HL-60 (cell line): ENCODE measurements at regions not wholly inside any gene's neighbourhood (a gene's known extent, or its start where the extent isn't known, plus 50 kb on each side); places are given as distances from the start of the nearest gene placed in this dataset.

Source experiments
- DNase-seq, 2 experiments: peaks; one replicate each; pipeline ENCODE4 v3.0.0-alpha.2; 2010 to 2020; ENCODE audit warnings: low read depth in 1 of 2, low spot score in 1 of 2
- H3K27ac ChIP-seq: fragments of 250-450 bp; sonication (Bioruptor Pico); replicated peaks from 2 replicates; pipeline ENCODE4 v1.5.1; 2020; ENCODE audit warnings: mild to moderate bottlenecking, moderate library complexity
- H3K27me3 ChIP-seq: fragments of 250-450 bp; sonication (Bioruptor Pico); 2 replicates; pipeline ENCODE4 v1.5.1; 2021; ENCODE audit warnings: mild to moderate bottlenecking, moderate library complexity; ENCODE audit not compliant: insufficient read depth, poor library complexity, severe bottlenecking
- H3K4me3 ChIP-seq: replicated peaks from 2 replicates; pipeline ENCODE4 v1.5.1; 2011; ENCODE audit warnings: mild to moderate bottlenecking, control low read depth, low read length; ENCODE audit not compliant: insufficient read depth
- GABPA ChIP-seq: IDR thresholded peaks from 2 replicates; pipeline ENCODE4 v1.6.1; 2012; ENCODE audit warnings: low read depth
- POLR2AphosphoS5 ChIP-seq: IDR thresholded peaks from 2 replicates; pipeline ENCODE4 v1.6.1; 2012; ENCODE audit warnings: low read depth
- SPI1 ChIP-seq: IDR thresholded peaks from 2 replicates; pipeline ENCODE4 v1.6.1; 2012; ENCODE audit warnings: low read depth, mild to moderate bottlenecking, borderline replicate concordance
- TF ChIP-seq, protein P1 (sequence below): IDR thresholded peaks from 2 replicates; pipeline ENCODE4 v1.6.1; 2012; ENCODE audit warnings: low read depth; ENCODE audit not compliant: insufficient replicate concordance
- TF ChIP-seq, protein P2 (sequence below): IDR thresholded peaks from one replicate; pipeline ENCODE4 v1.5.1; 2011; ENCODE audit warnings: low read length, control low read depth, inconsistent platforms; ENCODE audit not compliant: insufficient read depth

DNA sequence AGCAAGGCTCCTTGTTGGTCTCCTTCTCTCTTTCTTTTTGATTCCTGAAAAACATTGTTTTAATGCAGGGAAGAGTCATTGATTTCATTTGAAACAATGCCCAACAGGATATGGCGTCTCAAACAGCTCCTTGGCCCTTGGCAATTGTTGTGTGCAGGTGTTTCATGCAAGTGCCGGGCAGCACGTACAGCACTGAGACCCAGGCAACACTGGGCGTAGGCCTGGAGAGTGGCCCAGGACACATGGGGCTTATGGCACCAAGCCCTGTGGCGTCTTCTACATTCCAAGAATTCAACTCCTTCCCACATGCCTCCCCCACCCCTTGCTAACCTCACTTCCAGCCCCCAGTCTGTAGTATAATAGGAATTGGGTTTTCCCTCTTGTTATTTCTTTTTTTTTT is 230.4 kb downstream of the SPTSSA start:
- TF ChIP-seq POLR2AphosphoS5 (no peak), GABPA (no peak), SPI1 (no peak)
- TF ChIP-seq, protein P1, sequence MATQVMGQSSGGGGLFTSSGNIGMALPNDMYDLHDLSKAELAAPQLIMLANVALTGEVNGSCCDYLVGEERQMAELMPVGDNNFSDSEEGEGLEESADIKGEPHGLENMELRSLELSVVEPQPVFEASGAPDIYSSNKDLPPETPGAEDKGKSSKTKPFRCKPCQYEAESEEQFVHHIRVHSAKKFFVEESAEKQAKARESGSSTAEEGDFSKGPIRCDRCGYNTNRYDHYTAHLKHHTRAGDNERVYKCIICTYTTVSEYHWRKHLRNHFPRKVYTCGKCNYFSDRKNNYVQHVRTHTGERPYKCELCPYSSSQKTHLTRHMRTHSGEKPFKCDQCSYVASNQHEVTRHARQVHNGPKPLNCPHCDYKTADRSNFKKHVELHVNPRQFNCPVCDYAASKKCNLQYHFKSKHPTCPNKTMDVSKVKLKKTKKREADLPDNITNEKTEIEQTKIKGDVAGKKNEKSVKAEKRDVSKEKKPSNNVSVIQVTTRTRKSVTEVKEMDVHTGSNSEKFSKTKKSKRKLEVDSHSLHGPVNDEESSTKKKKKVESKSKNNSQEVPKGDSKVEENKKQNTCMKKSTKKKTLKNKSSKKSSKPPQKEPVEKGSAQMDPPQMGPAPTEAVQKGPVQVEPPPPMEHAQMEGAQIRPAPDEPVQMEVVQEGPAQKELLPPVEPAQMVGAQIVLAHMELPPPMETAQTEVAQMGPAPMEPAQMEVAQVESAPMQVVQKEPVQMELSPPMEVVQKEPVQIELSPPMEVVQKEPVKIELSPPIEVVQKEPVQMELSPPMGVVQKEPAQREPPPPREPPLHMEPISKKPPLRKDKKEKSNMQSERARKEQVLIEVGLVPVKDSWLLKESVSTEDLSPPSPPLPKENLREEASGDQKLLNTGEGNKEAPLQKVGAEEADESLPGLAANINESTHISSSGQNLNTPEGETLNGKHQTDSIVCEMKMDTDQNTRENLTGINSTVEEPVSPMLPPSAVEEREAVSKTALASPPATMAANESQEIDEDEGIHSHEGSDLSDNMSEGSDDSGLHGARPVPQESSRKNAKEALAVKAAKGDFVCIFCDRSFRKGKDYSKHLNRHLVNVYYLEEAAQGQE = no peak
- TF ChIP-seq, protein P2, sequence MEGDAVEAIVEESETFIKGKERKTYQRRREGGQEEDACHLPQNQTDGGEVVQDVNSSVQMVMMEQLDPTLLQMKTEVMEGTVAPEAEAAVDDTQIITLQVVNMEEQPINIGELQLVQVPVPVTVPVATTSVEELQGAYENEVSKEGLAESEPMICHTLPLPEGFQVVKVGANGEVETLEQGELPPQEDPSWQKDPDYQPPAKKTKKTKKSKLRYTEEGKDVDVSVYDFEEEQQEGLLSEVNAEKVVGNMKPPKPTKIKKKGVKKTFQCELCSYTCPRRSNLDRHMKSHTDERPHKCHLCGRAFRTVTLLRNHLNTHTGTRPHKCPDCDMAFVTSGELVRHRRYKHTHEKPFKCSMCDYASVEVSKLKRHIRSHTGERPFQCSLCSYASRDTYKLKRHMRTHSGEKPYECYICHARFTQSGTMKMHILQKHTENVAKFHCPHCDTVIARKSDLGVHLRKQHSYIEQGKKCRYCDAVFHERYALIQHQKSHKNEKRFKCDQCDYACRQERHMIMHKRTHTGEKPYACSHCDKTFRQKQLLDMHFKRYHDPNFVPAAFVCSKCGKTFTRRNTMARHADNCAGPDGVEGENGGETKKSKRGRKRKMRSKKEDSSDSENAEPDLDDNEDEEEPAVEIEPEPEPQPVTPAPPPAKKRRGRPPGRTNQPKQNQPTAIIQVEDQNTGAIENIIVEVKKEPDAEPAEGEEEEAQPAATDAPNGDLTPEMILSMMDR = no peak
- no peak overlapping the region for H3K27ac ChIP-seq
- H3K4me3 ChIP-seq = no peak overlapping the region

DNA sequence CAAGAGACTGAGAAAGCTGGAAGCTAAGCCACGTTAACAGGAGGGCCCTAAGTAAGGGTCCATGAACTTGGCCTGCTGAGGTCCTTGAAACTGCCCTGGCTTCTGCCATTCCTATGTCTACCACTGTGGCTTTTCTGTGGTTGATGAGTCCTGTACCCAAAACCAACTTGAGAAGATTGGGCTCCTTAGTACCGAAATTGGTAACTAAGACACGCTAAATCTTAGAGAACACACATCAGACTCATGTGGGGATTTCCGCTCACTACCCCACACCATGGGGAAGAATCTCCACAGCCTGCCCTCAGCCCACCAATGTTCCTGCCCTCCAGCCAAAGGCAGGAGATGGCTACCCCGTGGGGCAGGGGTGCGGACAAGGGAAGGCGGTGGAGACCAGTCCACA is 232.9 kb downstream of the SPTSSA start:
- Histone ChIP-seq H3K27ac (no peak overlapping the region), H3K27me3 (peaks cover 7% of the 10 kb centered on the region), H3K4me3 (no peak overlapping the region)
- no peak for DNase-seq
- TF ChIP-seq, protein P2 = no peak
- no peak for TF ChIP-seq GABPA
- TF ChIP-seq, protein P1 = no peak
- TF ChIP-seq POLR2AphosphoS5 = no peak
- no peak for TF ChIP-seq SPI1

More for the DNA sequence above, 230.4 kb downstream of the SPTSSA start:
- DNase-seq = no peak
- H3K27me3 ChIP-seq = peaks cover 3% of the 10 kb centered on the region

DNA sequence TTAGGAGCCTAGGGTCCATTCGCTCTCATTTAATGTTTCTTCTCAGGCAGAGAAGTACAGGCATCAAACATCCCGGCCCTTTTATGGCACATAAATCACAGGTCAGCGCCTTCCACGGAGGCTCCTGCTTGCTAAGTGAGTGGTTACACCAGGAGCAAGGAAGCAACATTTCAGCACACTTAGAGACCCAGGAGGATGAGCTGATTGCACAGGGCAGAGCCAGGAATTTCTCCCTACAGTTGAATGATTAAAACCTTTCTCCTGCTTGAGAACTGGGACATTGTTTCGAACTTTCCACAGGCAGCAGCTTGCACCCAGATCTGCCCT is 233.4 kb downstream of the SPTSSA start:
- Histone ChIP-seq H3K4me3 (no peak overlapping the region), H3K27ac (no peak overlapping the region), H3K27me3 (peaks cover 7% of the 10 kb centered on the region)
- no peak for DNase-seq
- TF ChIP-seq, protein P1 = no peak
- TF ChIP-seq SPI1 = no peak
- TF ChIP-seq, protein P2 = no peak
- no peak for TF ChIP-seq POLR2AphosphoS5
- TF ChIP-seq GABPA = no peak
